HG03354 (cell line): ENCODE measurements at regions not wholly inside any gene's neighbourhood (a gene's known extent, or its start where the extent isn't known, plus 50 kb on each side); places are given as distances from the start of the nearest gene placed in this dataset.

Experiments used
- ATAC-seq: cut with Tn5 transposase; IDR thresholded peaks from one replicate; pipeline ENCODE4 v1.9.1; 2021; ENCODE audit warnings: mild to moderate bottlenecking; ENCODE audit not compliant: unreplicated experiment, poor library complexity, severe bottlenecking

DNA sequence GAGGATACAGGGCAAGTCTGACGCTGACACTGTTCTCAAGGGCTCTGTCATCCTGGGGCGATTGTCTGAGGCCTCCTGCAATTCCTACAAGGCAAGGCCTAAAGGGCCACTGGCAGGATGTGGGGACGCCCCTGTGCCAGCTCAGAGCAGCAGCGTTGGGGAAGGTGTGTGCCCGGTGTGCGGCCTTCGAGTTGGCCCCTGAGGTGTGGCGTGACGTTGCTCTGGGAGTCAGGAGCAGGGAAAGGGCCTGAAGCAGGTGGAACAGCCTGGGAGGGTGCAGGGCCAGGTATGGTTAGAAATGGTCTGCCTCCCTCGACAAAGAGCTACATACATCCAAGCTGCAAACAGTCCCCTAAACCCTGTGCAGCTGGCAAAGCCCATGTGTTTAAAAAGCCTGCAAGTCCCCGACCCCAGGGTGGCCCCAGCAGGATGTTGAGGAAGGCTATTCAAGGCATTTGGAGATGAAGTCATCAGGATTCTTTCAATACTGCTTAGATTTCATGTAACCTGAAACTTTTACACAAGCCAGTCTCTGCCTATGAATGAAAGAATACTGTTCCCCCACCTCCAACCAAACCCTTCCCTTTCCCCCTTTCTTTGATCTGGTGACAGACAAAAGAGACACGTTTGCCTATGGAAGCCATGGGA lies 142.5 kb upstream of the TNS3 start:
- no peak for ATAC-seq

DNA sequence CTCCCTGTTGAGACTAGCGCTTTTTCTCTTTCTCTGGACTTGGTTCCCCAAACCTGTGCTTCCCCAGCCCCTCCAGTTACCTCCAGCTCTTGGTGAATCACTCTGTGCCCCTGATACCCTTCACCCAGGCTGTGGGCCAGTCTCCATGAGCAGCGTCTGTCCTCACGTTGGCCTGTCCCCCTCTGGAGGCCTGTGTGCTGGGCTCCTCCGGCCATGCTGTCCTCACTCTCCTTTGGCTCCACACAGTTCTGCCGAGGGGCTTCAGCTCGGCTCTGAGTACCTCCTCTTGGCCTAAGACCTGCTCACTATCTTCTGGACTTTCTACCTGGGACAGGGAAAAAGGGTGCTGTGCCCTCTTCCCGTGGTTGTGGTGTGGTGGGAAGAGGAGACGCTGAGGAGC lies 140.2 kb upstream of the TNS3 start:
- ATAC-seq, result no peak

DNA sequence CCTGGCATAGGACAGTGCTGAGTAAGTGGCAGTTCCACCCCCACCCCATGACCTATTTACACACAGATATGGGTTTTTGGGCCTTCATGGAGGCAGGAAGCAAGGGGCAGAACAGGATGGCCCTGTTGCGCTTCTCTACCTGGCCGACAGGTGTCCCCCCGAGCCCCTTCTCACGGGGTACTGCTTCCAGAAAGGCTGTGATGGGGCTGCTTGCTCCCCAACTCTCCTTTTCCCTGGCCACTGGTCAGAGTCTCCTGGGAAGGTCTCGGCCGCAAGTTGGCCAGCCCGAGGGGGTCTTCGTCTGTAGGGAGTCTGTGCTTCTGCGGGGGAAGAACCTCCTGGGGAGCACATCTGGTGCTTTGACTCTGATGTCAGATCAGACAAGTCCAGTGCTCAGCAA lies 139.8 kb upstream of the TNS3 start:
- ATAC-seq, result no peak

DNA sequence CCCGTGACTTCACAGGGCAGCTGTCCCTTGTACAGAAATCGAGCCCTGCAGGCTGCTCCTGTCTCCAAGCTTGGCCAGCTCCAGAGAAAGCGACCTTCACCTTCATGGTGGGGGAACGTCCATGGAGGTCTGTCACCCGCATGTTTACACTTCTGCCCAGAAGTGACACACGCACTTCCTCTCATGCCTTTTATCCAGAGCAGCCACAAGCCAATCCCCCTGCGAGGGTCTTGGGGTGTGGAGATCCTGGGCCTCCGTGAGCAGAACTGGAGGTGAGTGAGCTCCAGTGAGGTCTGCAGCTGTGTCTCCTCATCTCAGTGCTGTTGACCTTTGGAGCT lies 139.0 kb upstream of the TNS3 start:
- no peak for ATAC-seq

DNA sequence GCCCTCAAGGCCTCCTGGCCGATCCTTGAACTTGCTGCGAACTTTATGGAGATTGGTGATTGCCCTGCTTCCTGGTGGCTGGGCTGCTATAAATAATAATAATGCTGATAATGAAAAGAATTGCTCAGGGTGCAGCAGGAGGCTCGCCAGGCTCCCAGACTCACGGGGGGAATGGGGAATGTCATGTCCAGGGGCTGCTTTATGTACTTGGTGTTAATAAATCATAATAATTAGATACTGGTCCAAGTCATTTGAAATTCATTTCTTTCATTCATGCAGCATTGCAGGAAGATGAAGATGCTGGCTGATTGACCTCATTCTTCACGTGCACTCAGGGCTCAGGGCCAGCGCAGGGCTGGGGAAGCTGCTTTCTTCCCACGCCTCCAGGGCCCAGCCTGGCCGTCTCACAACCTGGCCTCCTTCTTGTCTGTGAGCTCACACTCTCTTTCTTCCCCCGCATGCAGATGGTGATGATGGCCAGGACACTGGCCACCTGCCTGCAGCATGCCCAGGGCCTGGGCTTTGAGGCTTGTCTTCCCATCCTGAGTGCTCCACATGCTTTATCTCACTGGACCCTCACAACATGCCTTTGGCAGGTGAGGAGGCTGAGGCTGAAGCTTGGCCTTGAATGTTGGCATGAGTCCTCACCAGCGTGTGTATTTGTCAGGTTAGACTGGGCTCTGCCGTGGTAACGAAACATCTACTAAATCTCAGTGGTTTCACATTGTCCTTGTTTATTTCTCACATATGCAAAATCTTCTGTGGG lies 138.4 kb upstream of the TNS3 start:
- peak; percentile 90 for ATAC-seq

DNA sequence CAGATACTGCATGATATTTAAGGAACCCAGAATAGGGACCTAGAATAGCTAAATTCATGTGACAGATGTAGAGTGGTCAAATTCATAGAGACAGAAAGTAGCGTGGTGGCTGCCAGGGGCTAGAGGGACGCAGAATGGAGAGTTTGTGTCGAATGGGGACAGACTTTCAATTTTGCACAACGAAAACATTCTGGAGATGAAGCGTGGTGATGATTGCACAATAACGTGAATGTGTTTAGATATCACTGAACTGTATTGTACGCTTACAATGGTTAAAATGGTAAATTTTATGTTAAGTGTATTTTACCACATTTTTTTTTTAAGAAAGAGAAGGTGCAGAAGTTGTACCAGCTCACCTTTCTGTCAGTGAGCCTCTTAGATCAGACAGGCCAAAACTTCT lies 137.8 kb upstream of the TNS3 start:
- no peak for ATAC-seq

DNA sequence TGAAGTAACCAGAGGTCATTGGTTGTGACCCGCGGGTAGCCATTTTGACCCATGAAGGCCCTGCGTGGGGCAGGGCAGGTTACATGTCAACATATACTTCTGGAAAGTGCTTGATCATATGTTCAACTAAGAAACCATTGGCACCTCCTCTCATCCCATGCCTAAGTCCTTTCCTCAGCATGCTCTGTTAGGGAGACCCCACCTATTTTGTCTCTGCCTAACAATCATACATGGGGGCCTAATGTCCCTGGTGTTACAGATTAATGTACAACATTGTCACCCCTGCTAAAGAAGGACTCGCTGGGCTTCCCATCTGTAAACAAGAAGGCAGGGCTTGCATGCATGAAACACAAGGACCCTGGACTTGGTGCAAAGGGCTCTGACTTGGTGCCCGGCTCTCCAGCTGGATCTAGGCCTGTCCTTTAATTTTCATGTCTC lies 133.7 kb upstream of the TNS3 start:
- ATAC-seq, result peak; percentile 21

DNA sequence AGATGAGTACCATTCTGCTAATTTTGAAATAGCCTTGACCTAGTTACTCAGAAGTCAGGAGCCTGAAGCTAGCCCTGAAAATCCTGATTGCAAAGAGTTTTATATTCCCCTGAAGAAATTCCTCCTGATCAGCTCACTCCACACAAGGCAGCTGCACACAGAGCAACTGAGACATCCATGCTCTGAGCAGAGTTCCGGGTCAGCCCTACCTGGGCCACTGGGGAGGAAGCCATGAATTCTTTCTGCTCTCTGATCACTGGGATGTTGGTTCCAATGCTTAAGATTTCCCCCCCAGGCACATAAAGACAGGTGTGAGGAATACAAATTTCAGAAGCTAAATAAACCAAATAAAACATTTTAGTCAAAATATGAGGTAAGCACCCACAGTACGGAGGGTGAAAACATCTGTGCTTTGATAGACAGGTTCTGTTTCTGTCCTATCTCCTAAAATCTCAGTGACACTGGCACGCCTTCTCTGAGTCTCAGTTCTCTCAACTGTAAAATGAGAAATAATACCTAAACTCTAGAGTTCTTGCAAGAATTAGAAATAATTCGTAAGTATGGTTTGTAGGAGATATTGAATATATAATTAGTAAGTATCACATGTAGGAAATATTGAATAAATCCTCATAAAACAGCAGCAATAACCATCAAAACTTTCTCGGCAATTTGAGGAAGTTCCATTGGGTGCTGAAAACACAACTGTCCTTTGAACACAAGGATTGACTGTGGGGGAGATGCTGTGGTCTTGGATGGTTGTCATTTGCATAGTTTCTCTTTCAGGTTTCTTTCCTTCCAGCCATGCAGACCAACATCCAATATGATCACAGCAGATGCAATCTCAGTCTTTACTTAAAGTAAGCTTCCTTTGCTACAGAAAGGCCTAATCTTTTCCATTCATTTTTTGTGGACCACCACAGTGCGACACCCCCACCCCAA lies 133.0 kb upstream of the TNS3 start:
- ATAC-seq, result peak; percentile 98

DNA sequence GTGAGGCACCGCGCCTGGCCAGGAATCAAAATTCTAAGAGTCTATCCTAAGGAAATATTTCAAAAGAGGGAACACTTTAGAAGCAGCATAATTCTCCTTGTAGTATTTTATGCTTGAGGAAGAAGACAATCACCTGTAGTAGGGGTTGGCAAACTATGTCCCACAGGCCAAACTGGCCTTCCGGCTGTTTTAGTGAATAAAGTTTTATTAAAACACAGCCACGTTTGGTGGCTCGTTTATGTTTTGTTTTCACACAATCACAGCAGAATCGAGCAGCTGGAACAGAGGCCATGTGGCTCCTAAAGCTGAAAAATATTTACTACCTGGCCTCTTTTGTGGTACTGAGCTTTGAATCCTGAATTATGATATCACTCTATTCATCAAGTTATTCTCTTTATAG lies 131.7 kb upstream of the TNS3 start:
- ATAC-seq, result no peak

DNA sequence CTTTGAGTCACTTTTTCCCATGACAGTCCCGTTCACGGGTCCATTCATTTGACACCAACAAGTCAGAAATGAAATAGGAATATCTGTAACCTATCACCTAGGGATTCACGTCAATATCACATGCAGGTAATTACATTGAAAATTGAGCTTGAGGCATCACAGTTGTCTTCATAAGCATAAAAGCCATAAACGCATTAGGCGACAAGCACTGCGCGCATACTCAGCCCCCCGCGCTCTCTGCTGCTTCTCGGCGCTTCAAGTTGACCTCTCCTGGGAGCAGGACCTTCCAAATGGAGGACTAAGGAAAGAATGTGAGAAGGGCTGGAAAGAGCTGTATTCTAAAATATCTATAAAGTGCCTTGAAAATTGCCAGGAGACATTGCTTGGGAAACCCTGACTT lies 130.5 kb upstream of the TNS3 start:
- no peak for ATAC-seq

DNA sequence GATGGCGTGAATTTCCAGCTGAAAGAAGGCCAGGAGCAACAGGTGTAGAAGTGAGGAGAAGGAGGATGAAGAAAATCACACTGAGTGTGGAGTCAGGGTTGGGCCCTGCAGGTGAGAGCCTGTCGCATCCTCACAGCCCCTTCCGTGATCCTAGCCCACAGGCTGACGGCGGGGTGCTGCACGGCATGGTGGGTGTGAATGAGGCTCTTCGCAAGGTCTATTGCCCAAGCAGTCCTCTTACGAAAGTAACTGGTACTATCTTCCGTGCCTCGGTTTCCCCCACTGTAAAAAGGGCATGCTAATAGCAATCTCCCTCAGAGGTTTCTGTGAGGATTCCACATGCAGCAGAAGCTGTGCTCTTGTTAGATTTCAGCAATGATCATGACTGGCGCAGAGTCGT lies 129.9 kb upstream of the TNS3 start:
- ATAC-seq, result no peak

DNA sequence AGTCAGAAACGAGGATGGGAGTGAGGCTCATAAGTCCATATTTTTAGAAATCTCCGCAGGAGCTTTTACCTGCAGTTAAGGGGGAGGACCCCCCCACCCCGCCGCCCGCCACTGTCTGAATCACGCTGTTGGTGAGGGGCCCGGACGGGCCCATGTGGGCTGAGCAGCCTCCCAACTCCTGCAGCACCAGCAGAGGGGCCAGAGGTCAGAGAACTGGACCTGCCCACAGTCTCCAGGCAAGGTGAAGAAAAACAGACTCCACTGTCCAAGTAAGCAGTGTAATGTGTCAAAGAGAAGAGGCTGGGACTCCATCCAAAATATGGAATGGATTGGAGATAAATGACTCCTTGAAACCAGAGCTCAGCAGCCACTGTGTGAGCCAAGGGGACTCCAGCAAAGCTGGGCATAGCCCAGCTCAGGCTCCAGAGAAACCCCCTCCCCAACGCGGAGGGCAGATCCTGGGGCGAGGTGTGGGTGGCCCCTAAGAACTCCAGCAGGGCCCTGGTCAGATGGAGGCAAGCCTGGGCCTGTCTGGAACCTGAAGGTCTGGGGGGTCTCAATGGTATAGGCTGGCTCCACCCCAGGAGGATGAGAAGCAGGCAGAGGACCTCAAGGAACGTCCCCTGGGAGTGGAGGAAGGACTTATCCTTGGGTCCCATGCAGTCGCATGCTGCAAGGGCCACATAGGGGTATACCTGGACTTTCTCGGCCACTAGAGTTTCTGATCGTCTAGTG lies 128.5 kb upstream of the TNS3 start:
- no peak for ATAC-seq

DNA sequence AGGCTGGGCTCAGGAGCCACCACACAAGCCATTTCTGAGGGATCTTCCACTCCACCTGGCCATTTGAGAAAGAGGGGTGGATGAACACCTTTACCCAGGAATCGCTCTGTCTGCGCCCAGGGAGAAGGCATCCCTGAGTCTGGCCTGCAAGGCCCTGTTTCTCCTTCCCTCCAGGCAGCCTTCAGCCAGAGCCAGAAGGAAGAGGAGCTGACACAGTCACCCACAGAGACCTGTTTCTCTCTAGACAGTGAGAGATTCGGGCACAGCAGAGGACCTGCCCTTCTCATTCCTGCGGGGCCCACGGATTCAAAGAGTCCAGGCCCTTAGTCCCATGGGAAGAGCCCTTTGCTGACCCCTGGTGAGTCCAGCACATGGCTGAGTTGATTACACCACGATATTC lies 127.5 kb upstream of the TNS3 start:
- no peak for ATAC-seq

DNA sequence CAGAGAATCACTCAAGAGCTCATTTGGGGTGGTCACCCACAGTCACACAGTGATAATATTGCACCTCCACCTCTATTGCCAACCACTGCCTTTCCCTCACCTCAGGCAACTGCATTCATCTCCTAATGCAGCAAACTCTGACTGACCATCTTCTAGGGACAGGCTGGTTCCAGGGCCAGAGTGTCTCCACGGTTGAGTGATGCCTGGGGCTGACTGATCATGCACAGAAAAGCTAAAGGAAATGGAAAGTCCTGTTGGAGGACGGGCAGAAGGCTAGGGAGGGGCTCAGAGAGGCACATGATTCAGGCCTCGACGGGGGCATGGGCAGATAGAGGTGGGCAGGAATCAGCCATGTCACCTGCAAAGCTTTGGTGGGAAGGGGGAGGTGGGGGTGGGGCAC lies 127.1 kb upstream of the TNS3 start:
- no peak for ATAC-seq

DNA sequence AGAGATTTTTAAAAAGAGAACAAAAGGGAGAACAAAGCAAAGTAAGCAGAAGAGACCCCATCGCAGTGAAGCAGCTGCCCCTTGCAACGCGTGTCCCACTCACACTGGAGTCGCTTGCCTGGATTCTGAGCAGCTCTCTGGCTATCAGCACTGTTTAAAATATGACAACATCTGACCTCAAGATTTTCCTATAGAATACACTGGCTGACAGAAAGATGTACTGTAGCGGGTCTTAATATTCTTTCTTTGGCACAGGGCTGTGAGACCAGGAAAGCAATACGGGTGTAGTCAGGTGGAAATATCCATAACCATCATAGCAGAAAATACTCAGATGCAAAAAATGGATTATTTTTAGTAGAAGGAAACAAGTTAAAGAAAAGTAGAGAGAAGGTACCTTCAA lies 125.7 kb upstream of the TNS3 start:
- no peak for ATAC-seq

DNA sequence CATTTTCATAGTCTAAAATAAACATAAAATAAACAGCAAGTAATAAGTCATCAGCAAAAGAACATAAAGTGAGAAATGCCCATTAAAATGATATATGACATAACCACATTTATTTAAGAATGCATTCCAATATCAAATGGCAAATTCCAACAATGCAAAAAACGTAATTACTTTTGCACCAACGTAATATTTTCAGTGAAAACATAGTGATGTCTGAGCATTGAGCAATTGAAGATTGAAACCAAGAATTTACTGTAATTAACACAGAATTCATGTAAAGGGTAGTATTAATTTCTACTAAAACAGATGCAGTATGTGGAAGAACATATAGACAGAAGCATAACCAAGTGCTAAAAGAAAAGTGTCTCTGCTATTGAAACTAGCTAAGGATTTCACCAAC lies 123.0 kb upstream of the TNS3 start:
- no peak for ATAC-seq

DNA sequence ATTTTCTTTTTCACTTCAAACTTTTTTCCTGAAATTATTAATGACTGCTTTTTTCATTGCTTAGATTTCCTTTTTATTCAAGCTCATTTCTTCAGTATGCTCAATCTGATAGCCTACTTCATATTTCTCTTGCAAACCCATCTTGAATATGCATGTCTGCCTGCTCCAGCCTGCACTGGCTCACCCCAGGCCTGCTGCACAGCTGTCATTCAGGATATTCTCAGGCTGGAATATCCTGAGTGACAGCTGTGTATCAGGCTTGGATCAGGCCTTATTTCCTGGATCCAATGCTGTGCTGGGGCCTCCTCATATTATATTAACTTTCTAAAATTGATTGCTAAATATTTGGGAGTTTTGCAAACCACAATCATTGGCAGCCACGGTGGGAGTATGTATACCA lies 120.2 kb upstream of the TNS3 start:
- no peak for ATAC-seq

DNA sequence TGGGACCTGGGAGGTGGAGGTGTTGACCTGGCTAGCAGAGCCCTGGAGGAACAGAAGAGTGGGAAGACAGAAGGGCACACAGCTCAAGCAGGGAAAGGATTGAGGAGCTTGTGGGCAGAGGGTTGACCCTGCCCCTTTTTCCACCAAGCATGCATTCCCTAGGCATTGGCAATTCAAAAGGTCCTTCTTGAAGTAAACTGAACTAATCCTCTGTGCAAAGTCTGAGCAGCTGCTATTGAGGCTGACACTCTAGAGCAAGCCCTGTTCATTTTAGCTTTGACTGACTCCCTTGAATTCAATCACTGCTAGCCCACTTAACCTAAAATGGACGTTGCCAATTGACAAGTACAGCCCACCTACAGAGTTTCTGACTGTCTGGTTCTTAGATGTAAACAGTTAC lies 116.5 kb upstream of the TNS3 start:
- ATAC-seq, result no peak

DNA sequence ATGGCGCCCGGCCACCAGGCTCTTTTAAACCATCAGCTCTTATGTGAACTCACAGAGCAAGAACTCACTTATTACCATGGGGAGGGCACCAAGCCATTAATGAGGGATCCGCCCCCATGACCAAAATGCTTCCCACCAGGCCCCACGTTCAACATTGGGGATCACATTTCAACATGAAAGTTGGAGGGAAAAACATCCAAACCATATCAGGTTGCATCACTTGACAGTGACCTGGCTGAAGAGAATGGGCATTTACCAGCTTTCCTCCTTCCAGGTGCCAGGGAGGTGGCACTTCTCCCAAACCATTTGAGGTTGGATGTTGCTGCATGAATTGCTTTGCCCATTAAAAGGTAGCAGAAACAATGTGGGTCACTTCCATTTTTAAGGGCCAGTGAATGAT lies 115.6 kb upstream of the TNS3 start:
- ATAC-seq, result no peak

DNA sequence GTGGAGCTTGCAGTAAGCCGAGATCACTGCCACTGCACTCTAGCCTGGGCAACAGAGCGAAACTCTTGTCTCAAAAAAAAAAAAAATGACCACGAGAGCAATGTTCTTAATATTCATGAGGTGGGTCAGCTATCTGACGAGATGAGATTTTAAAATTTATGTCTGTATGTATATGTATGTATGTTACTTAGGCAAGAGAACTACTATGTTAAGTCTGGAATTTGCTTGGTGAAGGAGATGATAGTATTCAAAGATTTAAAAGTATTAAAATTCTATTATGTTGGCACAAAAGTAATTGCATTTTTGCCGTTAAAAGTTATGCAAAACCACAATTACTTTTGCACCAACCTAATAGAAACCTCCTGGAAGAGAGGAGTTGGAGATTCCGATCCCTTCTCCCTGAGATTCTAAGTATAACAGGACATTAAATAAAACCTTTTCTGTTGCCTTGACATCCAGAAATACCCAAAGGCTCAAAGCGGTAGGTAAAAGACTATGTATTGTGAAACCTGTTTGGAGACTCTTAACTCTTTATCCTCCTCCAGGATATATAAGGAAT lies 114.3 kb upstream of the TNS3 start:
- ATAC-seq, result no peak
